Hindlimb muscle (tissue), 1 donor: ENCODE measurements at regions not wholly inside any gene's neighbourhood (a gene's known extent, or its start where the extent isn't known, plus 50 kb on each side); places are given as distances from the start of the nearest gene placed in this dataset.

ENCODE experiments used
- DNase-seq: peaks from one replicate; pipeline ENCODE4 v3.0.0-alpha.2; 2013

- DNase-seq = no peak
Observed at GRCh38 chr20:10922941-10923340, 249.1 kb upstream of the JAG1 start.

GRCh38 chr20:10924644-10925201 lies 250.9 kb upstream of the JAG1 start:
- DNase-seq = no peak

GRCh38 chr20:10925767-10926166 lies 252.0 kb upstream of the JAG1 start:
- no peak for DNase-seq

- no peak for DNase-seq
Observed at GRCh38 chr20:10927011-10927583, 253.3 kb upstream of the JAG1 start.

- DNase-seq = no peak
Observed at GRCh38 chr20:10927936-10928840, 254.4 kb upstream of the JAG1 start.

- DNase-seq = no peak
Observed at GRCh38 chr20:10928841-10929421, 255.1 kb upstream of the JAG1 start.

GRCh38 chr20:10935658-10936402 lies 262.0 kb upstream of the JAG1 start:
- DNase-seq = no peak

GRCh38 chr20:10936786-10937185 lies 263.0 kb upstream of the JAG1 start:
- DNase-seq = no peak

- no peak for DNase-seq
Observed at GRCh38 chr20:10939331-10939941, 265.6 kb upstream of the JAG1 start.

GRCh38 chr20:10940941-10941340 lies 267.1 kb upstream of the JAG1 start:
- DNase-seq = no peak

- DNase-seq = no peak
Observed at GRCh38 chr20:10943686-10944265, 270.0 kb upstream of the JAG1 start.

GRCh38 chr20:10946124-10946880 lies 272.5 kb upstream of the JAG1 start:
- DNase-seq = no peak

GRCh38 chr20:10947726-10948125 lies 273.9 kb upstream of the JAG1 start:
- DNase-seq = no peak

- DNase-seq = no peak
Observed at GRCh38 chr20:10949930-10950783, 276.4 kb upstream of the JAG1 start.

GRCh38 chr20:10951216-10951615 lies 277.4 kb upstream of the JAG1 start:
- no peak for DNase-seq

- no peak for DNase-seq
Observed at GRCh38 chr20:10951904-10952303, 278.1 kb upstream of the JAG1 start.

GRCh38 chr20:10953437-10953836 lies 279.6 kb upstream of the JAG1 start:
- no peak for DNase-seq

GRCh38 chr20:10954137-10954840 lies 280.5 kb upstream of the JAG1 start:
- no peak for DNase-seq

- DNase-seq = no peak
Observed at GRCh38 chr20:10954908-10955580, 281.2 kb upstream of the JAG1 start.
